Panc1 (cell line): ENCODE measurements at regions not wholly inside any gene's neighbourhood (a gene's known extent, or its start where the extent isn't known, plus 50 kb on each side); places are given as distances from the start of the nearest gene placed in this dataset.

ENCODE experiments used
- CTCF ChIP-seq: fragments of 450-650 bp; IDR thresholded peaks from 2 replicates; pipeline ENCODE4 v1.5.1; 2017; ENCODE audit warnings: mild to moderate bottlenecking
- POLR2AphosphoS5 ChIP-seq: IDR thresholded peaks from 2 replicates; pipeline ENCODE4 v1.6.1; 2012; ENCODE audit warnings: mild to moderate bottlenecking, low read depth, low read length, moderate library complexity
- REST ChIP-seq, 2 experiments: IDR thresholded peaks; 2 replicates each; pipeline ENCODE4 v1.6.1; 2011 to 2012; ENCODE audit warnings: low read depth in 2 of 2, control low read depth in 1 of 2, low read length in 1 of 2, mild to moderate bottlenecking in 1 of 2, moderate library complexity in 1 of 2; ENCODE audit not compliant: insufficient read depth in 1 of 2
- TCF7L2 ChIP-seq: IDR thresholded peaks from 2 replicates; pipeline ENCODE4 v1.6.1; 2011; ENCODE audit warnings: mild to moderate bottlenecking, low read depth, low read length, inconsistent platforms

GRCh38 chr14:80404413-80404812 lies 193.1 kb upstream of the DIO2 start:
- TF ChIP-seq CTCF: no peak
- TF ChIP-seq REST (IDR thresholded peaks at IDR 0.05; ENCODE audit: insufficient read depth in 1 of 2, low read depth in 2 of 2, low read length in 1 of 2): no peak
- no peak for TF ChIP-seq POLR2AphosphoS5
- no peak for TF ChIP-seq TCF7L2
